PC-3 (cell line): ENCODE measurements at regions not wholly inside any gene's neighbourhood (a gene's known extent, or its start where the extent isn't known, plus 50 kb on each side); places are given as distances from the start of the nearest gene placed in this dataset.

Experiments
- CTCF ChIP-seq: fragments of 300-600 bp; sonication (generic); conservative IDR thresholded peaks from 2 replicates; pipeline ENCODE4 v1.5.1; 2017; ENCODE audit warnings: antibody characterized with exemption, low read depth, mild to moderate bottlenecking, low read length
- EZH2phosphoT487 ChIP-seq: fragments of 300-600 bp; sonication (generic); IDR thresholded peaks from 2 replicates; pipeline ENCODE4 v1.6.1; 2018; ENCODE audit warnings: mild to moderate bottlenecking, antibody characterized with exemption, low read length, borderline replicate concordance

GRCh38 chr11:110896358-110896757 is 184.1 kb upstream of the ARHGAP20 start:
- TF ChIP-seq CTCF (no peak), EZH2phosphoT487 (no peak)
